Fibroblast of lung (primary cell): ENCODE measurements at regions not wholly inside any gene's neighbourhood (a gene's known extent, or its start where the extent isn't known, plus 50 kb on each side); places are given as distances from the start of the nearest gene placed in this dataset.

ENCODE experiments used
- DNase-seq, 2 donors: peaks; one replicate each; pipeline versions ENCODE4 v3.0.0 to v3.0.0-alpha.2; 2010; ENCODE audit warnings: low read depth in 2 of 2
- H2AFZ ChIP-seq: 2 replicates; pipeline ENCODE4 v1.5.1; 2012; ENCODE audit warnings: low read length, control low read depth, inconsistent platforms
- H3K27ac ChIP-seq: 2 replicates; pipeline ENCODE4 v1.5.1; 2011; ENCODE audit warnings: low read length, control low read depth; ENCODE audit not compliant: insufficient read depth
- H3K27me3 ChIP-seq: 2 replicates; pipeline ENCODE4 v1.5.1; 2011; ENCODE audit warnings: mild to moderate bottlenecking, low read length; ENCODE audit not compliant: control insufficient read depth, insufficient read depth
- H3K36me3 ChIP-seq: 2 replicates; pipeline ENCODE4 v1.5.1; 2011; ENCODE audit warnings: low read length; ENCODE audit not compliant: control insufficient read depth, insufficient read depth
- H3K4me1 ChIP-seq: 2 replicates; pipeline ENCODE4 v1.5.1; 2011; ENCODE audit warnings: low read length; ENCODE audit not compliant: control insufficient read depth, insufficient read depth; ENCODE audit errors: extremely low read depth
- H3K4me2 ChIP-seq: 2 replicates; pipeline ENCODE4 v1.5.1; 2011; ENCODE audit warnings: low read length, control low read depth; ENCODE audit not compliant: insufficient read depth; ENCODE audit errors: extremely low read depth
- H3K4me3 ChIP-seq, 4 experiments: fragments of 200-600 bp in 1 of 4; sonication (generic) in 1 of 4; replicated peaks in 1 of 4; 2 replicates each; pipeline ENCODE4 v1.5.1; 2011 to 2016; ENCODE audit warnings: low read length in 4 of 4, low read depth in 3 of 4, mild to moderate bottlenecking in 3 of 4, control low read depth in 2 of 4, inconsistent platforms in 1 of 4, mixed read lengths in 1 of 4; ENCODE audit not compliant: insufficient read depth in 1 of 4; ENCODE audit errors: control extremely low read depth in 1 of 4
- H3K79me2 ChIP-seq: 2 replicates; pipeline ENCODE4 v1.5.1; 2012; ENCODE audit warnings: mild to moderate bottlenecking, low read length, inconsistent platforms; ENCODE audit not compliant: control insufficient read depth, insufficient read depth
- H3K9ac ChIP-seq: 2 replicates; pipeline ENCODE4 v1.5.1; 2011; ENCODE audit warnings: mild to moderate bottlenecking, low read length, control low read depth; ENCODE audit not compliant: insufficient read depth
- H3K9me3 ChIP-seq: 2 replicates; pipeline ENCODE4 v1.5.1; 2012; ENCODE audit warnings: low read depth, low read length; ENCODE audit not compliant: control insufficient read depth, insufficient read depth
- H4K20me1 ChIP-seq: 2 replicates; pipeline ENCODE4 v1.5.1; 2011; ENCODE audit warnings: low read length; ENCODE audit not compliant: control insufficient read depth, insufficient read depth; ENCODE audit errors: extremely low read depth
- CTCF ChIP-seq, 2 donors: IDR thresholded peaks in 1 of 2; conservative IDR thresholded peaks in 1 of 2; 1 replicate in 1 of 2; 2 replicates in 1 of 2; pipeline ENCODE4 v1.5.1; 2011 to 2012; ENCODE audit warnings: low read length in 2 of 2, control low read depth in 1 of 2, inconsistent platforms in 1 of 2, low read depth in 1 of 2, mild to moderate bottlenecking in 1 of 2
- EZH2 ChIP-seq: IDR thresholded peaks from 2 replicates; pipeline ENCODE4 v1.5.1; 2012; ENCODE audit warnings: low read length, control low read depth, mild to moderate bottlenecking; ENCODE audit errors: missing control alignments

- no peaks in the 10 kb centered on the region for H3K9me3 ChIP-seq
- H3K4me3 ChIP-seq = no peak overlapping the region
- no peaks in the 10 kb centered on the region for H3K4me1 ChIP-seq
- no peaks in the 10 kb centered on the region for H4K20me1 ChIP-seq
- H3K79me2 ChIP-seq = no peaks in the 10 kb centered on the region
- no peak overlapping the region for H3K9ac ChIP-seq
- H3K36me3 ChIP-seq = no peaks in the 10 kb centered on the region
- no peak overlapping the region for H3K4me2 ChIP-seq
- DNase-seq = no peak
- H3K27me3 ChIP-seq = no peaks in the 10 kb centered on the region
- H2AFZ ChIP-seq = no peak overlapping the region
- H3K27ac ChIP-seq = no peak overlapping the region
- no peak for TF ChIP-seq EZH2
Measured at GRCh38 chr5:117393125-117393524, 818.5 kb upstream of the SEMA6A start.

- no peaks in the 10 kb centered on the region for H3K9me3 ChIP-seq
- no peaks in the 10 kb centered on the region for H3K4me1 ChIP-seq
- H3K4me2 ChIP-seq = no peak overlapping the region
- H3K27me3 ChIP-seq = no peaks in the 10 kb centered on the region
- no peaks in the 10 kb centered on the region for H3K79me2 ChIP-seq
- H4K20me1 ChIP-seq = no peaks in the 10 kb centered on the region
- TF ChIP-seq CTCF (conservative IDR thresholded peaks at IDR 0.05 in 1 of 2, IDR thresholded peaks at IDR 0.05 in 1 of 2; ENCODE audit: low read depth in 1 of 2, low read length in 2 of 2) = no peak
- TF ChIP-seq EZH2 = no peak
- no peak overlapping the region for H3K27ac ChIP-seq
- no peak overlapping the region for H3K4me3 ChIP-seq
- H2AFZ ChIP-seq = no peak overlapping the region
- H3K36me3 ChIP-seq = no peaks in the 10 kb centered on the region
- no peak overlapping the region for H3K9ac ChIP-seq
- DNase-seq = no peak
Measured at GRCh38 chr5:117380316-117380715, 805.7 kb upstream of the SEMA6A start.

GRCh38 chr5:117379521-117379920 lies 804.9 kb upstream of the SEMA6A start:
- Histone ChIP-seq H3K79me2 (no peaks in the 10 kb centered on the region), H3K9ac (no peak overlapping the region), H3K4me1 (no peaks in the 10 kb centered on the region), H3K4me2 (no peak overlapping the region), H3K27me3 (no peaks in the 10 kb centered on the region), H3K36me3 (no peaks in the 10 kb centered on the region), H2AFZ (no peak overlapping the region), H3K4me3 (no peak overlapping the region), H4K20me1 (no peaks in the 10 kb centered on the region), H3K9me3 (no peaks in the 10 kb centered on the region), H3K27ac (no peak overlapping the region)
- no peak for DNase-seq
- TF ChIP-seq CTCF (conservative IDR thresholded peaks at IDR 0.05 in 1 of 2, IDR thresholded peaks at IDR 0.05 in 1 of 2; ENCODE audit: low read depth in 1 of 2, low read length in 2 of 2) (no peak), EZH2 (no peak)
